ENCODE measurements at regions not wholly inside any gene's neighbourhood (a gene's known extent, or its start where the extent isn't known, plus 50 kb on each side); places are given as distances from the start of the nearest gene placed in this dataset.
"Not testable (repeated sequence)": the region's sequence is repeated elsewhere in the genome, so short reads cannot be mapped to it uniquely, and the experiment has no call there.

DNA sequence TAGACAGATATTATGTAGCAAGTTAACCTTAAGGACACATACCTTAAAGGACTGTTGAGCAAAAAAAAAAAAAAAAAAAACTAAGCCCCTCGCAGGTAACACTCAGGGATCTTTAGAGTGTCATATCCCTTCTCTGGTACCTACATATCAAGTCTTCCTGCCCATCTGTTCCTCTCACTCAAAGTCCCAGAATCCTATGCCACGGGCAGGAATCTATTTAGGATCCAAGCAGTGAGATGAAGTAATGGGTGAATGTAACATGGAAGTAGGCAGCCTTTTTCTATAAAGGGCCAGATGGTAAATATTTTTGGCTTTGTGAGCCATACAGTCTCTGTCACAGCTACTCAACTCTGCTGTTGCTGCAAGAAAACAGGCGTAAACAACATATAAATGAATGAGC, 496.7 kb downstream of the STK39 start:
- Mint-ChIP-seq H3K36me3 (ENCODE audit: low read depth) (no peaks in the 10 kb centered on the region), H3K27ac (no peak overlapping the region), H3K9me3 (no peaks in the 10 kb centered on the region), H3K4me3 (ENCODE audit: low read depth) (no peak overlapping the region), H3K27me3 (ENCODE audit: low read depth) (peaks cover 3% of the 10 kb centered on the region), H3K4me1 (ENCODE audit: low read depth) (peaks cover 1% of the 10 kb centered on the region)
- no peak for DNase-seq (ENCODE audit: low spot score)
- intact Hi-C loops (cut with micrococcal nuclease): no loop called here

DNA sequence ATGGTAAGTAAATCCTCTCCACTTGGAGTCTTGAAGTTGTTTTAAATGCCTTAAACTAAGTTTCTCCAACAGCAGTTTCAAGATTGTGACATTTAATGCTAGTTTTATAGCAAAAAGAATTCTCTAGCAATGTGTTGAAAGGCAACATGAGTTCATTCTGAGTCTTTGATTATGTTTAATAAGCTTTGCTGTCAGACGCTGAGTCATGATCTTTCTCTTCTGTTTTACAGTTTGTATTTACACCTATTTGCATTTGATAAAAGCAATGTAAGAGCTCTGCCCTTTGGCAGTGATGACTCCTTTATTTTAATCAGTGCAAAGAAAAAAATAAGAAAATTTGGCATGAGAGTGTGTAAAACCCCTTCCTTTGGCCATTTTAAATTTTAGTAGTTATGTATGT, 497.7 kb downstream of the STK39 start:
- H3K9me3 Mint-ChIP-seq: no peaks in the 10 kb centered on the region
- no peak overlapping the region for H3K27ac Mint-ChIP-seq
- H3K4me1 Mint-ChIP-seq (ENCODE audit: low read depth): peaks cover 1% of the 10 kb centered on the region
- no peak for DNase-seq (ENCODE audit: low spot score)
- H3K36me3 Mint-ChIP-seq (ENCODE audit: low read depth): no peaks in the 10 kb centered on the region
- peaks cover 3% of the 10 kb centered on the region for H3K27me3 Mint-ChIP-seq (ENCODE audit: low read depth)
- no peak overlapping the region for H3K4me3 Mint-ChIP-seq (ENCODE audit: low read depth)
- intact Hi-C loops (cut with micrococcal nuclease): no loop called here

DNA sequence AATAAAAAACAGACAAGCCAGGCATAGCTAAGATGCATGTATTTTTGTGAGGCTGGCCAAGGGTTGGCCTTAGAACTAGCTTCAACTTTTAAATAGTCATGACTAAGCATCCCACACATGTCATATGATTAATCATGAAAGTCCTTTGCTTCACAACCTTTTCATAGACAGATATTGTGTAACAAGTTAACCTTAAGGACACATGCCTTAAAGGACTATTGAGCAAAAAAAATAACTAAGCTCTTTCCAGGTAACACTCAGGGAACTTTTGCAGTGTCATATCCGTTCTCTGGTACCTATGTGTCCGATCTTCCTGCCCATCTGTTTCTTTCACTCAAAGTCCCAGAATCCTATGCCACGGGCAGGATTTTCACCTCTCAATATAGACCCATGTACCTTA, 498.4 kb downstream of the STK39 start:
- Mint-ChIP-seq H3K27me3 (ENCODE audit: low read depth) (peaks cover 3% of the 10 kb centered on the region), H3K4me1 (ENCODE audit: low read depth) (peaks cover 1% of the 10 kb centered on the region), H3K9me3 (no peaks in the 10 kb centered on the region), H3K4me3 (ENCODE audit: low read depth) (no peak overlapping the region), H3K36me3 (ENCODE audit: low read depth) (no peaks in the 10 kb centered on the region), H3K27ac (no peak overlapping the region)
- no peak for DNase-seq (ENCODE audit: low spot score)
- intact Hi-C loops (cut with micrococcal nuclease): no loop called here

DNA sequence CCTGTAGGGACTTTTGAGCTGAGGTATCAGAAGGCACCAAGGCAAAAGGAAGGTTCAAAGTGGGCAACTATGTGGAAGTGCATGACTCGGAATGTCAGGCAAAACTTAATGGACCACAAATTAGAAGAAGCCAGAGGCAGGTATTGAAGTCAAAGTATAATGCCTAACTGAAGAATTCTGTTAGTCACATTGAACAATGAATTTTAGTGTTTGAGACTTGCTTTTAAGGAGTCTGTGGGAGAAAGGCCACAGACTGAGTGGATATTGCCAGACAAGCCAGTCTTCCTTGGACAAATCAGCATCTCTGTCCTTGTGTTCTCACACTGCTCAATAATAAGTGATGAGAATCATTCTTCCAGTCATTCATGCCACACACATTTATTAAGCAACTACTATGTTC, 498.9 kb downstream of the STK39 start:
- Mint-ChIP-seq H3K4me1 (ENCODE audit: low read depth) (peaks cover 1% of the 10 kb centered on the region), H3K4me3 (ENCODE audit: low read depth) (no peak overlapping the region), H3K27me3 (ENCODE audit: low read depth) (peaks cover 3% of the 10 kb centered on the region), H3K36me3 (ENCODE audit: low read depth) (no peaks in the 10 kb centered on the region), H3K9me3 (no peaks in the 10 kb centered on the region), H3K27ac (no peak overlapping the region)
- no peak for DNase-seq (ENCODE audit: low spot score)
- intact Hi-C loops (cut with micrococcal nuclease): no loop called here

DNA sequence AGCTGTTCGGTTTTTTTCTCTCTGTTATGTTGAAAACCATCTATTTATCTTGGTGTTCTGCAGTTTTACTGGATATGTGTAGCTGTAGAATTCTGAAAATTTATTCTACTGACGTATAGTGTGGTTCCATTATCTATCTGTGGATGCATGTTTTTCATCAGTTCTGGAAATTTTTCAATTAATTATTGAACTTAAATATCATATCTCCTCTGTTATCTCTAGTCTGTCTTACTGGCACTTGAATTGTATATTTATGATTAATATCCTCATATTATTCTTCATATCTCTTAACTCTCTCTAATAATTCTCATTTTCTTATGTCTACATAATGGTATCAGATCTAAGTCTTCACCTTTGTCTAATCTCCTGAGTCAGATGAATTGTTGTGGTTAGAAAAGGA, 501.7 kb downstream of the STK39 start:
- DNase-seq (ENCODE audit: low spot score): no peak
- H3K4me3 Mint-ChIP-seq (ENCODE audit: low read depth): no peak overlapping the region
- no peaks in the 10 kb centered on the region for H3K27me3 Mint-ChIP-seq (ENCODE audit: low read depth)
- no peak overlapping the region for H3K27ac Mint-ChIP-seq
- intact Hi-C loops (cut with micrococcal nuclease): no loop called here
- H3K9me3 Mint-ChIP-seq: no peaks in the 10 kb centered on the region
- H3K36me3 Mint-ChIP-seq (ENCODE audit: low read depth): no peaks in the 10 kb centered on the region
- no peaks in the 10 kb centered on the region for H3K4me1 Mint-ChIP-seq (ENCODE audit: low read depth)

DNA sequence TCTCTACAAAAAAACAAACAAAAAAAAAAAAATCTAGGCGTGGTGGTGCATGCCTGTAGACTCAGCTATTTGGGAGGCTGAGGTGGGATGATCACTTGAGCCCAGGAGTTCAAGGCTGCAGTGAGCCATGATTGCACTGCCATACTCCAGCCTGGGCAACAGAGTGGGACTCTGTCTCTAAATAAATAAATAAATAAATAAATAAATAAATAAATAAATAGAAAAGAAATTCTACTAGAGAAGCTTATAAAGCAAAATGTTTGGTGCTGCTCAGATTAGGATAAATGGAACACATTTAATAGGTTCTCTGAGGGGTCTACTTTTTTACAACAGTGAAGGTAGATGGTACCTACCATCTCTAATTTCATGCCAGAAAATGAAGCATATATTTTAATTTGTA, 507.5 kb downstream of the STK39 start:
- H3K36me3 Mint-ChIP-seq (ENCODE audit: low read depth); H3K4me1 Mint-ChIP-seq (ENCODE audit: low read depth); H3K4me3 Mint-ChIP-seq (ENCODE audit: low read depth); intact Hi-C loops (cut with micrococcal nuclease); H3K27me3 Mint-ChIP-seq (ENCODE audit: low read depth); H3K9me3 Mint-ChIP-seq; H3K27ac Mint-ChIP-seq; DNase-seq (ENCODE audit: low spot score): not testable (repeated sequence)

DNA sequence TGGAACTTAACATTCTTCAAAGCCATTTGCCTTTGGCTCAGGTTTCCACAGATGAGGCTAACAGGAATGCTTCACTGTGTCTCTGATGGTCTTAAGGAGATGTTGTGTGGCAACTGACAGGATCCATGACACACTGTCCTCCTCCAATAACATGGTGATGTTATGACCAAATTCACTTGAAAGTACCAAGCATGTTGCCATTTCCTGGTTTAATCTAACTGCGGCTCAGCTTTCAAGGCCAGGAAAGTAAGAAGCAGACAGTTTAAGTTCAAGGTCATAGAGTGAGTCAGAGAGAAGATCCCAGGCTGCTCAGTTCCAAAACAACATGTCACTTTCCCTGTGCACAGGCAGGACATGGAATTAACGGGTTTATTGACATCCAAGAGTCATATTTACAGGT, 513.6 kb downstream of the STK39 start:
- no peaks in the 10 kb centered on the region for H3K36me3 Mint-ChIP-seq (ENCODE audit: low read depth)
- intact Hi-C loops (cut with micrococcal nuclease): no loop called here
- H3K27me3 Mint-ChIP-seq (ENCODE audit: low read depth): no peaks in the 10 kb centered on the region
- no peak overlapping the region for H3K27ac Mint-ChIP-seq
- no peak for DNase-seq (ENCODE audit: low spot score)
- no peaks in the 10 kb centered on the region for H3K4me1 Mint-ChIP-seq (ENCODE audit: low read depth)
- no peak overlapping the region for H3K4me3 Mint-ChIP-seq (ENCODE audit: low read depth)
- H3K9me3 Mint-ChIP-seq: no peaks in the 10 kb centered on the region

DNA sequence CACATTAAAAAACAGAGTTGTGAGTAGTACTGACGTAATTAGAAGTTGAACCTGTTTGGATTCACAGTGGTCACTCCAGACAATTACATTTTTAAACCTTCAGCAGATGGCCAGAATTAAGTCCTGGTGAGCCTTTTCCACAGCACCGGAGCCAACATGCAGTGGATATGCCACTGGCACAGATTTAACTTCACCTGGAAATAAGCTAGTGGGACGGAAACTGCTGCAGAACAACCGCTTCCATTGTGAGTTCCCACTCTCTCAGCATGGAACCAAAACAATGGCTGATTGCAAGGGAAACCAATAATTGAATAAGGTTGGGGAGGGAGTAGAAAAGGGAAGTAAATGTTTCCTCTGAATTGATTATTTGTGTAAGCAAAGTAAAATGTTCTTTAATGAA, 515.1 kb downstream of the STK39 start:
- H3K9me3 Mint-ChIP-seq: no peaks in the 10 kb centered on the region
- intact Hi-C loops (cut with micrococcal nuclease): no loop called here

DNA sequence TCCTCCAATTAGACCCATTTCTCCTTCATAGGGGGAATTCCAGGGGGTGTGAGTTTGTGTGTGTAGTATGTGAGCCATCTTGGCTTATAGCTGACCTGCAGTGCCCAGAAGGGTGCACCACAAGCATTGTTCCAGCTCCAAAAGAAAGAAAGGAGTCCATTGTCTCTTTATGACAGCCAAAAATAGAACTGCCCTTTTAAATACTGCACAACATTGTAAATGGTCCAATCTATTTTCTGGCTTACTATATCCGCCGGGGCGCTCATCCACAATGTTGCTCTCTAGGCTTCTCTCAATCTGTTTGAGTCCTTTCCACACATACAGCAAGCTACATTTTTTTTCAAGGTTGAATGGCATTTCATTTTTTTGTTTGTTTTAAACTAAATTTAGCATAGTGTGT, 517.5 kb downstream of the STK39 start:
- no peaks in the 10 kb centered on the region for H3K27me3 Mint-ChIP-seq (ENCODE audit: low read depth)
- no peak overlapping the region for H3K27ac Mint-ChIP-seq
- H3K4me3 Mint-ChIP-seq (ENCODE audit: low read depth): no peak overlapping the region
- no peaks in the 10 kb centered on the region for H3K36me3 Mint-ChIP-seq (ENCODE audit: low read depth)
- DNase-seq (ENCODE audit: low spot score): no peak
- intact Hi-C loops (cut with micrococcal nuclease): no loop called here
- no peaks in the 10 kb centered on the region for H3K9me3 Mint-ChIP-seq
- H3K4me1 Mint-ChIP-seq (ENCODE audit: low read depth): no peaks in the 10 kb centered on the region

More for the DNA sequence above, 515.1 kb downstream of the STK39 start:
- H3K36me3 Mint-ChIP-seq (ENCODE audit: low read depth): no peaks in the 10 kb centered on the region
- no peak for DNase-seq (ENCODE audit: low spot score)
- no peak overlapping the region for H3K4me3 Mint-ChIP-seq (ENCODE audit: low read depth)
- no peaks in the 10 kb centered on the region for H3K4me1 Mint-ChIP-seq (ENCODE audit: low read depth)
- H3K27me3 Mint-ChIP-seq (ENCODE audit: low read depth): no peaks in the 10 kb centered on the region
- no peak overlapping the region for H3K27ac Mint-ChIP-seq

DNA sequence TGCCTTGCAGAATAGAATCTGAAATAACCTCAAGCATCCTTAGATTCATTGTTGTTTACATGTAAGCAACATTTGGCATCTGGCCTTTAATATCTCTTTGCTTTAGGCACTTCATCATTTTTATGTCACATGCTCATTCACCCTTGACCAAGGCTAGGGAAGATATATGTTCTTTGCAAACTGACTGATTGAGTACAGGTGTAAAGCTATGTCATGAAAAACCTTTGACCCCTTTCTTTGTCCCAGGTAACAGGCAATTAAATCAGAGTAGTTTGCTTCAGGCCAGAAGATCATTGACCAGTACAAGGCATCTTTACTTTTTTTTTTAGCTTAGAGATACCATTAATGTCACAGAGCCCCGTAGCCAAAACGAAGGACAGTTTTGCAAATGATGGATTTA, 520.6 kb downstream of the STK39 start:
- Mint-ChIP-seq H3K36me3 (ENCODE audit: low read depth) (no peaks in the 10 kb centered on the region), H3K27ac (no peak overlapping the region), H3K4me1 (ENCODE audit: low read depth) (no peaks in the 10 kb centered on the region), H3K4me3 (ENCODE audit: low read depth) (no peak overlapping the region), H3K9me3 (no peaks in the 10 kb centered on the region), H3K27me3 (ENCODE audit: low read depth) (no peaks in the 10 kb centered on the region)
- DNase-seq (ENCODE audit: low spot score): no peak
- intact Hi-C loops (cut with micrococcal nuclease): no loop called here

DNA sequence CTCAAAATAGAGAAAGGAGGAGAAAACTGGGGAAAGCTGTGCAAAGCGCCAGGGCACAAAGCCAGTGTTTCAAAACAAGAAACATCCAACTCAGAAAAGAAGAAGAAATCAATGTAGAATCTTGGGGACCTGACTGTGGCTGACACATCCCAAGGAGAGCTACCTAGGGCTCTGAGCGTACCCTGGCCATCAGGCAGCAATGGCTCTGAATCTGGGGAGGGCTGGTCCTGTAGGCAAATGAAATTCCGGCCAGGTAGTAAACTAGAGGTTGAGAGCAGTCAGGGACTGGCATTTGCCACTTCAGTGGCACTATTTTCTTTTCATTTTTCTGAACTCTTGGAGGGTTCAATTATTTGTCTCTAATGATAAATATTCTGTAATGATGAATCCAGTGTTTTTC, 525.8 kb downstream of the STK39 start:
- intact Hi-C loops (cut with micrococcal nuclease): no loop called here
- Mint-ChIP-seq H3K36me3 (ENCODE audit: low read depth) (no peaks in the 10 kb centered on the region), H3K27me3 (ENCODE audit: low read depth) (no peaks in the 10 kb centered on the region), H3K4me1 (ENCODE audit: low read depth) (no peaks in the 10 kb centered on the region), H3K4me3 (ENCODE audit: low read depth) (no peak overlapping the region), H3K27ac (no peak overlapping the region), H3K9me3 (no peaks in the 10 kb centered on the region)
- DNase-seq (ENCODE audit: low spot score): no peak

DNA sequence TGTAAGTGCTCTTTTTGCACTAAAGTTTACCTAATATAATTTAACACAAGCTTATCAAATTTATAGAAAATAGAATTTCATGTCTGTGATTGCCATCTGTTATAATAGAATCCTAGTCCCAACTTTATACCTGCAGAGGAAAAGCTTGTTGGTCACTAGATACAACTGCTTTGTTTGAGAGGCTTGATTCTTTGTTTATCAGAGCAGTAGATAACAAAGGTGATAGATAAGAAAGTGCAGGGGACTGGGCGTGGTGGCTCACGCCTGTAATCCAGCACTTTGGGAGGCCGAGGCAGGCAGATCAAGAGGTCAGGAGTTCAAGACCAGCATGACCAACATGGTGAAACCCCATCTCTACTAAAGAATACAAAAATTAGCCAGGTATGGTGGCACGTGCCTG, 528.0 kb downstream of the STK39 start:
- intact Hi-C loops (cut with micrococcal nuclease): no loop called here
- Mint-ChIP-seq H3K9me3 (no peaks in the 10 kb centered on the region), H3K27me3 (ENCODE audit: low read depth) (no peaks in the 10 kb centered on the region), H3K4me1 (ENCODE audit: low read depth) (no peaks in the 10 kb centered on the region), H3K27ac (no peak overlapping the region), H3K36me3 (ENCODE audit: low read depth) (no peaks in the 10 kb centered on the region), H3K4me3 (ENCODE audit: low read depth) (no peak overlapping the region)
- DNase-seq (ENCODE audit: low spot score): no peak

DNA sequence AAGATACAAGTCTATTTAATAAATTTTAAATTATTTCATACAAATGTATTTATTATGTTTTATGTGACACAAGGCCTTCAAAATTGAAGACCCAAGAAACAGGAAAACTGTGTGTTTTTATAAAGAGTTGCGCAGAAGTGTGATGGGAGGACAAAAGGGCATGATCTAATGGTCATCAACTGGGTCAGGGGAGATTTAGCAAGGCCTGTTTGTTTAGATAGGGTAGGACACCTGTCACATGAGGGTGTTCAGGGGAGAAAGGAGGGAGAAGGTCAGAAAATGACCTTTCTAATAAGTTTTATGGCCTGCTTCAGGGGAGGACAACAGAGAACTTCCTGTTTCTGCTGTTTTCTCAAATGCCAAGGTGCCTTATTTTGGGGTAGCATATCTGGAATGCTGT, 528.8 kb downstream of the STK39 start:
- DNase-seq (ENCODE audit: low spot score): no peak
- Mint-ChIP-seq H3K4me3 (ENCODE audit: low read depth) (no peak overlapping the region), H3K4me1 (ENCODE audit: low read depth) (no peaks in the 10 kb centered on the region), H3K9me3 (no peaks in the 10 kb centered on the region), H3K36me3 (ENCODE audit: low read depth) (no peaks in the 10 kb centered on the region), H3K27ac (no peak overlapping the region), H3K27me3 (ENCODE audit: low read depth) (no peaks in the 10 kb centered on the region)
- intact Hi-C loops (cut with micrococcal nuclease): no loop called here

DNA sequence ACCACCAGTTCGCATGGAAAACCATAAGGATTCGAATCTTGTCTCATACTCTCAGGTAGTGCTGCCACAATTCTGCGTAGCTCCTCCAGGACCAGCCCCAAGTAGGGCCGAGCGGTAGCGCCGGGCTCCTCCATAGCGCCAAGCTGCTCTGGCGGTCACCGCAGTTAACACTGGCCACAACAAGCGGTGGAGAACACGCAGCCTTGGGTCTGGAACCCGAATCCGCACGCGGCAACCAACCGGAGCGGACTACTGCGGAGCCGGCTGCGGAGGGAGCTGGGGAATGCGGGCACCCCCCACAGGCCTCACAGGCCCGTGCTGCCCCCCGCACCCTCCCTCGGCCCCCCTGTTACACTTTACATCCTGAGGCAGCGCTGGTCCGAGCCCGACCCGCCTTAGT, 531.5 kb downstream of the STK39 start:
- no peaks in the 10 kb centered on the region for H3K9me3 Mint-ChIP-seq
- H3K27ac Mint-ChIP-seq: no peak overlapping the region
- intact Hi-C loops (cut with micrococcal nuclease): no loop called here
- no peaks in the 10 kb centered on the region for H3K27me3 Mint-ChIP-seq (ENCODE audit: low read depth)
- no peak overlapping the region for H3K4me3 Mint-ChIP-seq (ENCODE audit: low read depth)
- no peaks in the 10 kb centered on the region for H3K36me3 Mint-ChIP-seq (ENCODE audit: low read depth)
- DNase-seq (ENCODE audit: low spot score): no peak
- H3K4me1 Mint-ChIP-seq (ENCODE audit: low read depth): no peaks in the 10 kb centered on the region

Data from activated T-helper 2 cell treated with anti-CD3 and anti-CD28 coated beads, Interferon-gamma antibody, Interleukin-2, Interleukin-4, amounts not matched to agents 10 μg/mL and 5 μg/mL and 100 μg/mL, durations not matched to agents 14 hours and 24 hours and 36 hours (primary cell).